HG03571 (cell line): ENCODE measurements at regions not wholly inside any gene's neighbourhood (a gene's known extent, or its start where the extent isn't known, plus 50 kb on each side); places are given as distances from the start of the nearest gene placed in this dataset.

Experiments
- ATAC-seq: cut with Tn5 transposase; IDR thresholded peaks from one replicate; pipeline ENCODE4 v1.9.1; 2021; ENCODE audit not compliant: unreplicated experiment

- no peak for ATAC-seq
Observed at GRCh38 chr5:82854956-82855355, 222.2 kb downstream of the TMEM167A start.

- no peak for ATAC-seq
Observed at GRCh38 chr5:82851471-82851870, 225.7 kb downstream of the TMEM167A start.

- ATAC-seq = no peak
Observed at GRCh38 chr5:82850393-82850792, 226.8 kb downstream of the TMEM167A start.

GRCh38 chr5:82849885-82850284, 227.3 kb downstream of the TMEM167A start:
- no peak for ATAC-seq

- ATAC-seq = no peak
Observed at GRCh38 chr5:82847562-82847961, 229.6 kb downstream of the TMEM167A start.

- ATAC-seq = no peak
Observed at GRCh38 chr5:82839881-82840280, 237.3 kb downstream of the TMEM167A start.

- ATAC-seq = no peak
Observed at GRCh38 chr5:82835488-82835887, 241.7 kb downstream of the TMEM167A start.

- ATAC-seq = no peak
Observed at GRCh38 chr5:82834151-82834550, 243.0 kb downstream of the TMEM167A start.

- no peak for ATAC-seq
Observed at GRCh38 chr5:82833277-82833676, 243.9 kb downstream of the TMEM167A start.

- no peak for ATAC-seq
Observed at GRCh38 chr5:82832445-82832844, 244.7 kb downstream of the TMEM167A start.

- ATAC-seq = no peak
Observed at GRCh38 chr5:82828211-82828610, 249.0 kb downstream of the TMEM167A start.

GRCh38 chr5:82827651-82828050, 249.5 kb downstream of the TMEM167A start:
- ATAC-seq = no peak

- no peak for ATAC-seq
Observed at GRCh38 chr5:82822634-82822927, 254.6 kb downstream of the TMEM167A start.

- ATAC-seq = no peak
Observed at GRCh38 chr5:82821846-82822633, 255.2 kb downstream of the TMEM167A start.

GRCh38 chr5:82820961-82821845, 256.0 kb downstream of the TMEM167A start:
- ATAC-seq = peak; percentile 73

- no peak for ATAC-seq
Observed at GRCh38 chr5:82820188-82820587, 257.0 kb downstream of the TMEM167A start.

- ATAC-seq = no peak
Observed at GRCh38 chr5:82817897-82818676, 259.1 kb downstream of the TMEM167A start.

GRCh38 chr5:82816926-82817325, 260.3 kb downstream of the TMEM167A start:
- no peak for ATAC-seq

GRCh38 chr5:82815871-82816270, 261.3 kb downstream of the TMEM167A start:
- ATAC-seq = no peak

GRCh38 chr5:82813861-82814260, 263.3 kb downstream of the TMEM167A start:
- no peak for ATAC-seq

- ATAC-seq = no peak
Observed at GRCh38 chr5:82812575-82812974, 264.6 kb downstream of the TMEM167A start.
